ENCODE measurements at regions not wholly inside any gene's neighbourhood (a gene's known extent, or its start where the extent isn't known, plus 50 kb on each side); places are given as distances from the start of the nearest gene placed in this dataset.

- CTCF ChIA-PET, result no interaction called here
Observed at GRCh38 chr5:135703016-135703550, 124.3 kb upstream of the CXCL14 start.

GRCh38 chr5:135702191-135702590 is 123.4 kb upstream of the CXCL14 start:
- Histone ChIP-seq H3K4me3 (ENCODE audit: low read depth, low read length) (no peak overlapping the region), H3K27ac (ENCODE audit: low read depth, low read length) (no peak overlapping the region), H3K27me3 (ENCODE audit: control insufficient read depth, insufficient read depth, low read length) (peaks cover 3% of the 10 kb centered on the region), H3K9me3 (ENCODE audit: control insufficient read depth, insufficient read depth, low read length) (no peaks in the 10 kb centered on the region)
- DNase-seq (ENCODE audit: low read depth, low spot score), result no peak
- ChIA-PET CTCF (no interaction called here), POLR2A (no interaction called here)
- TF ChIP-seq, protein P1, sequence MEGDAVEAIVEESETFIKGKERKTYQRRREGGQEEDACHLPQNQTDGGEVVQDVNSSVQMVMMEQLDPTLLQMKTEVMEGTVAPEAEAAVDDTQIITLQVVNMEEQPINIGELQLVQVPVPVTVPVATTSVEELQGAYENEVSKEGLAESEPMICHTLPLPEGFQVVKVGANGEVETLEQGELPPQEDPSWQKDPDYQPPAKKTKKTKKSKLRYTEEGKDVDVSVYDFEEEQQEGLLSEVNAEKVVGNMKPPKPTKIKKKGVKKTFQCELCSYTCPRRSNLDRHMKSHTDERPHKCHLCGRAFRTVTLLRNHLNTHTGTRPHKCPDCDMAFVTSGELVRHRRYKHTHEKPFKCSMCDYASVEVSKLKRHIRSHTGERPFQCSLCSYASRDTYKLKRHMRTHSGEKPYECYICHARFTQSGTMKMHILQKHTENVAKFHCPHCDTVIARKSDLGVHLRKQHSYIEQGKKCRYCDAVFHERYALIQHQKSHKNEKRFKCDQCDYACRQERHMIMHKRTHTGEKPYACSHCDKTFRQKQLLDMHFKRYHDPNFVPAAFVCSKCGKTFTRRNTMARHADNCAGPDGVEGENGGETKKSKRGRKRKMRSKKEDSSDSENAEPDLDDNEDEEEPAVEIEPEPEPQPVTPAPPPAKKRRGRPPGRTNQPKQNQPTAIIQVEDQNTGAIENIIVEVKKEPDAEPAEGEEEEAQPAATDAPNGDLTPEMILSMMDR (IDR thresholded peaks at IDR 0.05; ENCODE audit: low read depth, low read length), result no peak

More at GRCh38 chr5:135703016-135703550, 124.3 kb upstream of the CXCL14 start:
- Histone ChIP-seq H3K27ac (ENCODE audit: low read depth, low read length) (no peak overlapping the region), H3K4me3 (ENCODE audit: low read depth, low read length) (no peak overlapping the region), H3K9me3 (ENCODE audit: control insufficient read depth, insufficient read depth, low read length) (no peaks in the 10 kb centered on the region), H3K27me3 (ENCODE audit: control insufficient read depth, insufficient read depth, low read length) (peaks cover 3% of the 10 kb centered on the region)
- POLR2A ChIA-PET, result no interaction called here
- DNase-seq (ENCODE audit: low read depth, low spot score), result no peak
- TF ChIP-seq, protein P1 (IDR thresholded peaks at IDR 0.05; ENCODE audit: low read depth, low read length), result no peak

- CTCF ChIA-PET, result no interaction called here
- POLR2A ChIA-PET, result no interaction called here
- TF ChIP-seq, protein P1 (IDR thresholded peaks at IDR 0.05; ENCODE audit: low read depth, low read length), result no peak
- H3K9me3 ChIP-seq (ENCODE audit: control insufficient read depth, insufficient read depth, low read length), result no peaks in the 10 kb centered on the region
- peaks cover 3% of the 10 kb centered on the region for H3K27me3 ChIP-seq (ENCODE audit: control insufficient read depth, insufficient read depth, low read length)
- H3K4me3 ChIP-seq (ENCODE audit: low read depth, low read length), result no peak overlapping the region
- no peak for DNase-seq (ENCODE audit: low read depth, low spot score)
- no peak overlapping the region for H3K27ac ChIP-seq (ENCODE audit: low read depth, low read length)
Observed at GRCh38 chr5:135700731-135701130, 121.9 kb upstream of the CXCL14 start.

GRCh38 chr5:135697959-135698345 is 119.2 kb upstream of the CXCL14 start:
- H3K27ac ChIP-seq (ENCODE audit: low read depth, low read length), result no peak overlapping the region
- no peaks in the 10 kb centered on the region for H3K27me3 ChIP-seq (ENCODE audit: control insufficient read depth, insufficient read depth, low read length)
- DNase-seq (ENCODE audit: low read depth, low spot score), result no peak
- TF ChIP-seq, protein P1 (IDR thresholded peaks at IDR 0.05; ENCODE audit: low read depth, low read length), result no peak
- no peak overlapping the region for H3K4me3 ChIP-seq (ENCODE audit: low read depth, low read length)
- POLR2A ChIA-PET, result no interaction called here
- H3K9me3 ChIP-seq (ENCODE audit: control insufficient read depth, insufficient read depth, low read length), result no peaks in the 10 kb centered on the region
- CTCF ChIA-PET, result no interaction called here

GRCh38 chr5:135697251-135697958 is 118.6 kb upstream of the CXCL14 start:
- no peak overlapping the region for H3K27ac ChIP-seq (ENCODE audit: low read depth, low read length)
- H3K4me3 ChIP-seq (ENCODE audit: low read depth, low read length), result no peak overlapping the region
- ChIA-PET CTCF (no interaction called here), POLR2A (no interaction called here)
- H3K27me3 ChIP-seq (ENCODE audit: control insufficient read depth, insufficient read depth, low read length), result no peaks in the 10 kb centered on the region
- no peaks in the 10 kb centered on the region for H3K9me3 ChIP-seq (ENCODE audit: control insufficient read depth, insufficient read depth, low read length)
- TF ChIP-seq, protein P1 (IDR thresholded peaks at IDR 0.05; ENCODE audit: low read depth, low read length), result no peak
- DNase-seq (ENCODE audit: low read depth, low spot score), result no peak

All from AG04450 (cell line).